GM12878 (cell line): ENCODE measurements at regions not wholly inside any gene's neighbourhood (a gene's known extent, or its start where the extent isn't known, plus 50 kb on each side); places are given as distances from the start of the nearest gene placed in this dataset.

ENCODE experiments used
- ATAC-seq: fragments of 200-7000 bp; cut with Tn5 transposase; 3 replicates; pipeline ENCODE4 v1.9.1; 2020; ENCODE audit warnings: mild to moderate bottlenecking, moderate library complexity
- BruUV-seq: library from RNA; stranded (reverse); fragments of 400-500 nt; replicated peaks from 2 replicates; lab custom pipeline; 2021; lab: Mats Ljungman, UMichigan
- CTCF ChIA-PET: fragments of 300-600 bp; sonication (Branson Sonifier 250); formaldehyde crosslinking; extraction: SDS; loops from one replicate; lab custom pipeline; 2021; ENCODE audit warnings: inconsistent platforms; lab: Yijun Ruan, JAX
- POLR2A ChIA-PET: fragments of 350-600 bp; formaldehyde crosslinking; extraction: SDS; loops from one replicate; lab custom pipeline; 2021; ENCODE audit warnings: inconsistent platforms; lab: Charles Lee
- RAD21 ChIA-PET: fragments of 300-600 bp; sonication (Branson Sonifier 250); formaldehyde crosslinking; loops from one replicate; lab custom pipeline; 2023; ENCODE audit warnings: antibody characterized with exemption; ENCODE audit not compliant: unreplicated experiment; lab: Charles Lee
- SMC1A ChIA-PET: fragments of 300-600 bp; sonication (Branson Sonifier 250); formaldehyde crosslinking; loops from one replicate; lab custom pipeline; 2023; ENCODE audit not compliant: unreplicated experiment, uncharacterized antibody; lab: Charles Lee
- DNase-seq: peaks from one replicate; pipeline ENCODE4 v3.0.0-alpha.2; 2011; ENCODE audit warnings: low read depth, low spot score
- FAIRE-seq: peaks from 3 replicates; lab custom pipeline; 2011; peaks lifted over from hg19 to GRCh38; lab: Jason Lieb, UNC
- H2AFZ ChIP-seq: 2 replicates; pipeline ENCODE4 v1.6.0; 2011; ENCODE audit warnings: low read depth, low read length, control low read depth; ENCODE audit not compliant: control insufficient read depth
- H3K27ac ChIP-seq: 2 replicates; pipeline ENCODE4 v1.5.1; 2011; ENCODE audit warnings: control low read depth; ENCODE audit not compliant: control insufficient read depth, insufficient read depth
- H3K27me3 ChIP-seq, 2 experiments: replicated peaks in 1 of 2; 2 replicates each; pipeline versions ENCODE4 v1.6.0 to v1.6.1; 2011; ENCODE audit warnings: low read length in 1 of 2; ENCODE audit not compliant: control insufficient read depth in 2 of 2, insufficient read depth in 2 of 2
- H3K36me3 ChIP-seq, 2 experiments: 2 replicates each; pipeline ENCODE4 v1.5.1; 2011; ENCODE audit warnings: low read length in 1 of 2; ENCODE audit not compliant: control insufficient read depth in 2 of 2, insufficient read depth in 2 of 2
- H3K4me1 ChIP-seq: 2 replicates; pipeline ENCODE4 v1.6.1; 2011; ENCODE audit warnings: mild to moderate bottlenecking, low read length, moderate library complexity, mixed read lengths; ENCODE audit not compliant: control insufficient read depth, insufficient read depth
- H3K4me2 ChIP-seq: 2 replicates; pipeline ENCODE4 v1.6.0; 2011; ENCODE audit warnings: control low read depth; ENCODE audit not compliant: control insufficient read depth, insufficient read depth
- H3K4me3 ChIP-seq: fragments of 200-600 bp; sonication (generic); 2 replicates; pipeline ENCODE4 v1.5.1; 2016
- H3K79me2 ChIP-seq: 2 replicates; pipeline ENCODE4 v1.6.0; 2011; ENCODE audit warnings: low read length; ENCODE audit not compliant: control insufficient read depth, insufficient read depth
- H3K9ac ChIP-seq: 2 replicates; pipeline ENCODE4 v1.8.0; 2011; ENCODE audit warnings: low read length, control low read depth, mixed read lengths; ENCODE audit not compliant: control insufficient read depth, insufficient read depth
- H3K9me3 ChIP-seq: replicated peaks from 3 replicates; pipeline ENCODE4 v1.5.1; 2011; ENCODE audit warnings: mild to moderate bottlenecking, low read length; ENCODE audit not compliant: control insufficient read depth, insufficient read depth
- H4K20me1 ChIP-seq: 2 replicates; pipeline ENCODE4 v1.6.0; 2011; ENCODE audit not compliant: control insufficient read depth, insufficient read depth
- BCLAF1 ChIP-seq: fragments of 450-650 bp; IDR thresholded peaks from 2 replicates; pipeline ENCODE4 v1.6.1; 2017; ENCODE audit warnings: antibody characterized with exemption, mild to moderate bottlenecking, moderate library complexity
- CHD1 ChIP-seq: IDR thresholded peaks from 2 replicates; pipeline ENCODE4 v1.6.1; 2012; ENCODE audit warnings: low read depth, low read length, improper control_type of control experiment
- DPF2 ChIP-seq: fragments of 450-650 bp; IDR thresholded peaks from 2 replicates; pipeline ENCODE4 v1.6.1; 2017; ENCODE audit warnings: mild to moderate bottlenecking
- ESRRA ChIP-seq: IDR thresholded peaks from 2 replicates; pipeline ENCODE4 v1.6.1; 2012; ENCODE audit warnings: mild to moderate bottlenecking, low read length, improper control_type of control experiment
- HCFC1 ChIP-seq: fragments of 150-350 bp; IDR thresholded peaks from 2 replicates; pipeline ENCODE4 v1.6.1; 2014; ENCODE audit warnings: low read length
- HDAC6 ChIP-seq: fragments of 200-600 bp; sonication (generic); IDR thresholded peaks from one replicate; pipeline ENCODE4 v1.8.0; 2017; ENCODE audit warnings: antibody characterized with exemption; ENCODE audit not compliant: unreplicated experiment
- JUNB ChIP-seq: IDR thresholded peaks from 2 replicates; pipeline ENCODE4 v1.6.1; 2016; ENCODE audit warnings: antibody characterized with exemption, mild to moderate bottlenecking
- MYB ChIP-seq: fragments of 150-350 bp; IDR thresholded peaks from 2 replicates; pipeline ENCODE4 v1.6.1; 2014; ENCODE audit warnings: mild to moderate bottlenecking, low read depth, low read length, borderline replicate concordance
- NRF1 ChIP-seq: conservative IDR thresholded peaks from 2 replicates; pipeline ENCODE4 v1.6.1; 2011; ENCODE audit warnings: mild to moderate bottlenecking, low read depth, low read length, improper control_type of control experiment
- RAD21 ChIP-seq: IDR thresholded peaks from 2 replicates; pipeline ENCODE4 v1.6.1; 2011; ENCODE audit warnings: mild to moderate bottlenecking, low read depth, low read length, moderate library complexity; ENCODE audit not compliant: insufficient read depth
- RAD51 ChIP-seq: fragments of 450-650 bp; IDR thresholded peaks from 2 replicates; pipeline ENCODE4 v1.6.1; 2016; ENCODE audit warnings: moderate library complexity, mild to moderate bottlenecking, inconsistent platforms
- TARDBP ChIP-seq: IDR thresholded peaks from 2 replicates; pipeline ENCODE4 v1.6.1; 2016; ENCODE audit warnings: borderline replicate concordance
- WGBS: methylation state at CpG from one replicate; pipeline ENCODE4 v1.1.6; 2016; ENCODE audit warnings: low lambda C conversion rate; ENCODE audit not compliant: insufficient replicate concordance, insufficient coverage; ENCODE audit errors: missing lambda C conversion rate; 5-methylcytosine and 5-hydroxymethylcytosine counted together
- in situ Hi-C: fragments of 300-500 bp; cut with MboI; formaldehyde crosslinking; loops from 9 replicates; pipeline ENCODE4 v1.14.3; 2018; ENCODE audit warnings: mixed read lengths
- intact Hi-C: fragments of 100-400 bp; cut with micrococcal nuclease; formaldehyde crosslinking; loops from one replicate; pipeline ENCODE4 v1.14.2; 2022; ENCODE audit not compliant: unreplicated experiment

- no peak overlapping the region for H3K4me3 ChIP-seq
- CTCF ChIA-PET, result interaction anchor here (0.6 kb wide), 1 partner anchor 382 kb away, joined by 3 read pairs; no protein-coding TSS in a partner anchor
- DNase-seq (no peak), ATAC-seq (no peak), FAIRE-seq (no peak)
- H3K79me2 ChIP-seq, result no peaks in the 10 kb centered on the region
- no TSS peak for BruUV-seq
- in situ Hi-C loops, result no loop called here
- no peak overlapping the region for H3K27ac ChIP-seq
- no peaks in the 10 kb centered on the region for H4K20me1 ChIP-seq
- SMC1A ChIA-PET, result no interaction called here
- no peaks in the 10 kb centered on the region for H3K9me3 ChIP-seq
- H3K36me3 ChIP-seq, result no peaks in the 10 kb centered on the region
- TF ChIP-seq HCFC1 (no peak), CHD1 (no peak), BCLAF1 (no peak), RAD51 (no peak), ESRRA (no peak), NRF1 (no peak), TARDBP (no peak), JUNB (no peak), HDAC6 (no peak), RAD21 (no peak), DPF2 (no peak), MYB (no peak)
- RAD21 ChIA-PET, result interaction anchor here (1.5 kb wide), 1 partner anchor 151 kb away, joined by 3 read pairs; no protein-coding TSS in a partner anchor
- intact Hi-C loops, result loop anchor here (5.0 kb wide), 1 partner anchor 229 kb away; no protein-coding TSS in a partner anchor
- H3K4me1 ChIP-seq, result peaks cover 11% of the 10 kb centered on the region
- H3K27me3 ChIP-seq, result no peaks in the 10 kb centered on the region; a peak in 2 of 4 replicates
- 51% methylated on average over 6 of the region's 6 CpGs for WGBS
- no peak overlapping the region for H3K4me2 ChIP-seq
- H2AFZ ChIP-seq, result no peak overlapping the region
- no peak overlapping the region for H3K9ac ChIP-seq
- POLR2A ChIA-PET, result no interaction called here
Observed at GRCh38 chr9:38316166-38316780, 76.2 kb upstream of the ALDH1B1 start.
